GM11168 (cell line): ENCODE measurements at regions not wholly inside any gene's neighbourhood (a gene's known extent, or its start where the extent isn't known, plus 50 kb on each side); places are given as distances from the start of the nearest gene placed in this dataset.

Experiments used
- in situ Hi-C: fragments of 300-500 bp; cut with MboI; formaldehyde crosslinking; loops from one replicate; pipeline ENCODE4 v1.12.0; 2022; ENCODE audit warnings: low sequenced_read_pairs; ENCODE audit not compliant: unreplicated experiment

GRCh38 chr5:117881426-117882230, 1106.7 kb downstream of the DTWD2 start:
- in situ Hi-C loops: loop anchor here (25.0 kb wide), 1 partner anchor 1219 kb away; no protein-coding TSS in a partner anchor

GRCh38 chr5:117880932-117881331, 1107.4 kb downstream of the DTWD2 start:
- in situ Hi-C loops: loop anchor here (25.0 kb wide), 1 partner anchor 1219 kb away; no protein-coding TSS in a partner anchor

DNA sequence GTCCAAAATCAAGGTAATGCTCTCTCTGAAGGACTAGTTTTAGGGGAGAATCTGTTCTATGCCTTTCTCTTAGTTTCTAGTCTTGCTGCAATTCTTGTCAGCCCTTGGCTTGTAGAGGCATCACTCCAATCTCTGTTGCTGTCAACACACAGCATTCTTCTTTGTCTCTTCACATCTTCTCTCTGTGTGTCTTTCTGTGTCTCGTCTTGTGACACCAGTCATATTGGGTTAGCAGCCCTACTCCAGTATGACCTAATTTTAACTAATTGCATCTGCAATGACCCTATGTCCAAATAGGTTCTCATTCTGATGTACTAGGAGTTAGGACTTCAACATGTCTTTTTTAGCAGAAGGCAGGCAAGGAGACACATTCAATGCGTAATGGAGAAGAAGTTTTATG, 1110.6 kb downstream of the DTWD2 start:
- in situ Hi-C loops: loop anchor here (25.0 kb wide), 1 partner anchor 1215 kb away; no protein-coding TSS in a partner anchor

DNA sequence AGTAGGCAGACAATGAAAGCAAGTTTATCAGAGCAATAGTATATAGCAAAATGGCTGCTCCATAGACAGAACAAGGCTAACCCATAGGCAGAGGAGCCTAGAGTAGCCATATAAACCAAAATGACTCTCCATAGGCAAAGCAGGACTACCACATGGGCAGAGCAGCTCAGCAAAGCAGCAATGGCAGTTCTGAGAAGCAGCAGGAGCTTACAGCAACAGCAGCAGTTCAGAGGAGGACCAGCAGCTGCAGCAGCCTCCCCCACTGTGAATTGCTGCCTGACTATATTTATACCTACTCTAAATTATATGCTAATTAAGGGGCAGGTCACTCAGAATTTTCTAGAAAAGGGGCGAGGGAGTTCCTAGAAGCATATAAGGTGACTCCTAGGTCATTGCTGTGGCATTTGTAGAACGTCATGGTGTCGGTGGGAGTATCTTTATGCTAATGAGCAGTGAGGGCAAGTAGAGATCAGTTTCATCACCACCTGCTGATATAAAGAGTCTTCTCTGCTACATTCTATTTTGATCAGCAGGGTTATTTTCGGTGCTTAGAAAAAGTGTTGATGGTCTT, 1115.5 kb downstream of the DTWD2 start:
- in situ Hi-C loops: no loop called here

DNA sequence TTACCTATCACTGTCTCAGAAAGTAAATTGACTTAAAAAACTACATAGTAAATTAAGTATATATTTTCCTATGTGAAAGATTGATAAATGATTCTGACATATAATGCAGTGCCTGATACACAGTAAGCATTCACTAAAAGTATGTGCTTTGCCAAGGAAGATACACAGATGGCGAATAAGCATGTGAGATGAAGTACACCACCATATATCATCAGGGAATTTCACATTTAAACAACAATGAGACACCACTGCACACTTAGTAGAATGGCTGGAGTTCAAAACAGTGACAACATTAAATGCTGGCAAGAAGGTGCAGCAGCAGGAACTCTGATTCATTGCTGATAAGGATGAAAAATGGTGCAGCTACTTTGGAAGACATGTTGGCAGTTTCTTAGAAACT, 1118.8 kb downstream of the DTWD2 start:
- in situ Hi-C loops: no loop called here

GRCh38 chr5:117863586-117864296, 1124.6 kb downstream of the DTWD2 start:
- in situ Hi-C loops: no loop called here

- in situ Hi-C loops: no loop called here
Observed at GRCh38 chr5:117860550-117860949, 1127.8 kb downstream of the DTWD2 start.

- in situ Hi-C loops: no loop called here
Observed at GRCh38 chr5:117859176-117859575, 1129.2 kb downstream of the DTWD2 start.

GRCh38 chr5:117856713-117857112, 1131.6 kb downstream of the DTWD2 start:
- in situ Hi-C loops: no loop called here

- in situ Hi-C loops: no loop called here
Observed at GRCh38 chr5:117837786-117838185, 1150.6 kb downstream of the DTWD2 start.

DNA sequence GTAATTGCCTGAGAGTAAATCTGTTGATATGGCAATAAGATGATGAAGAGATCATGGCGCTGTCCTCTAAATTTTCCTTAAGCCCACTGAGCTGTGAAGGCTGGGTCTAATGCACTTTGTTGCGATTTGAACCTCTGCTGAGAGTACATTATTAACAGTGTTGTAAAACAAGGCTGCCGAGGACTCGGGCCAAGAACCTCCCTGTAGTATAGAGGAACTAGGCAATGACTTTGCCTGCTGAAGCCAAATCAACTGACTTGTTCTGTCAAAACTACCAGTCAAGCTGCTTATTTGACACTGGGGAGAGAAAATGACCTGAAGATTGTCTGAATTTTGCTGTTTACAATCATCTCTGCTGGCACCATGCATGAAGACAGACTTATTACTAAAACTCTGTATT, 1154.7 kb downstream of the DTWD2 start:
- in situ Hi-C loops: no loop called here

DNA sequence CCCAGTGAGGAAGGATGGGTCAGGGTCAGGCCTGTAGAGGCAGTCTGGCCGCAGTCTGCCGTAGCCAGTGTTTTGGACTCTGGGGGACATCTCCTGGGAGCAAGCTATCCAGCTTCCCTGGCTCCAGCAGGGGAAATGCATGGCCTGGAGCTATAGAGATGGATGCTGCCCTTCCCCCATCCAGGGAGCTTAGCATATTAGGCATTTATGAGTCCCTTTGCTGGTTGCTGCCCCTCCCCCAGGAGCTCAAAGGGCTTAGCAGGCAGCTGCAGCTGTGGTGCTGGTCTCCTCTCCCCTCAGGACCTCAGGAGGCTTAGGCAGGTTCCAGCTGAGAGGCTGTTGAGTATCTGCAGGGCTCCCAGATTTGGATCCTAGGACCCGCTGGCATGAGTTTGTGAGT, 1158.7 kb downstream of the DTWD2 start:
- in situ Hi-C loops: no loop called here

GRCh38 chr5:117813850-117814249, 1174.5 kb downstream of the DTWD2 start:
- in situ Hi-C loops: no loop called here

GRCh38 chr5:117812861-117813260, 1175.5 kb downstream of the DTWD2 start:
- in situ Hi-C loops: no loop called here

GRCh38 chr5:117809251-117809650, 1179.1 kb downstream of the DTWD2 start:
- in situ Hi-C loops: no loop called here

DNA sequence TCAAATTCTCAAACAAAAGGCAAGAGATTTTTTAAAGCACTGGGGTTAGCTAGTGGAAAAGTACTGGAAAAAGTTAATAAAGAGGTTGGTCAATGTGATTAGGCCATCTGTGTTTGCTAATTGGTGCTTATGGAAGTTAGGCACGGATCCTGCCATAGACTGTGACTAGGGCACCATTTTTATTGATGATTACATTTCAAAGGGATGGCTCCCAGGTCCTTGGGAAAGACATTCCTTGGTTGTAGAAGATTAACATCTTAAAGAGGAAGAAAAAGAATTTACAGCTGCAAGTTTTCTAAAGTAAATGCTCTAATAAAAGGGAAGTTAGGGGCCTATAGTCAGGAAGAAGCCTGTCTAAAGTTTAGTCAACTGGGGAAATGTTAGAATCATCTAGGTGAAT, 1183.3 kb downstream of the DTWD2 start:
- in situ Hi-C loops: no loop called here

GRCh38 chr5:117803533-117803932, 1184.8 kb downstream of the DTWD2 start:
- in situ Hi-C loops: no loop called here

DNA sequence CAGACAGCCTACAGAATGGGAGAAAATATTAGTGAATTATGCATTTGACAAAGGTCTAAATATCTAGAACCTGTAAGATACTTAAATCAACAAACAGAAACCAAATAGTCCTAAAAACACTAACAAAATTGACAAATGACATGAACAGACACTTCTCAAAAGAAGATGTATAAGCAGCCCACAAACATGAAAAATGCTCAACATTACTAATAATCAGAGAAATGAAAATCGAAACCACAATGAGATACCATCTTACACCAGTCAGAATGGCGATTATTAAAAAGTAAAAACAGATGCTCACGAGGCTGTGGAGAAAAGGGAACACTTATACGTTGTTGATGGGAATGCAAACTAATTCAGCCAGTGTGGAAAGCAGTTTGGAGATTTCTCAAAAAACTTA, 1186.8 kb downstream of the DTWD2 start:
- in situ Hi-C loops: no loop called here

DNA sequence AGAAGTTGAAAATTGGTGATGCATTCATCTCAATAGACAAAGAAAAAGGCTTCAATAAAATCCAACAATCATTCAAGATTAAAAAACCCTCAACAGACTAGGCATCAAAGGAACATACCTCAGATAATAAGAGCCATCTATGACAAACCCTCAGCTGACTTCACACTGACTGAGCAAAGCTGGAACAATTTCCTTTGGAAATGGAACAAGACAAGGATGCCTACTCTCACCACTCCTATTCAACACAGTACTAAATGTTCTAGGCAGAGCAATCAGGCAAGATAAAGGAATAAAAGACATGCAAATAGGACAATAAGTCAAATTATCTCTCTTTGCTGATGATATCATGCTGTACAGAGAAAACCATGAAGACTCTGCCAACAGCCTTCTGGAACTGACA, 1188.1 kb downstream of the DTWD2 start:
- in situ Hi-C loops: no loop called here

DNA sequence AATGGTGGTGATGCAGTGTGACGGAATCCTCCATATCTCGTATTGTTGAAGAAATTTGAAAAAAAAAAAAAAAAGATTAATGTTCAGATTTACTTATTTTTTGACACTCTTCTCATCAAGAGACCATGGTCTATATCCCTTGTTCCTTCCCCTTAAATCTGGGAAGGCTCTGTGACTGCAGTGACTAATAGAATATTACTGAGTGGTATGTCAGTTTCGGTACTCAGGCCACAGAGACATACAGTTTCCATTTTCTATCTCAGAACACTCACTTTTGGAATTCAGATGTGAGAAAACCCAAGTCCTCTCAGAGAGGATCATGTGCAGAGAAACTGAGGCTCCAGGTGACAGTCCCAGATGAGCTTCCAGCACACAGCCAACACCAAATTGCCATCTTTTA, 1193.5 kb downstream of the DTWD2 start:
- in situ Hi-C loops: no loop called here

- in situ Hi-C loops: no loop called here
Observed at GRCh38 chr5:117793963-117794362, 1194.4 kb downstream of the DTWD2 start.
